ENCODE measurements at regions not wholly inside any gene's neighbourhood (a gene's known extent, or its start where the extent isn't known, plus 50 kb on each side); places are given as distances from the start of the nearest gene placed in this dataset.

DNA sequence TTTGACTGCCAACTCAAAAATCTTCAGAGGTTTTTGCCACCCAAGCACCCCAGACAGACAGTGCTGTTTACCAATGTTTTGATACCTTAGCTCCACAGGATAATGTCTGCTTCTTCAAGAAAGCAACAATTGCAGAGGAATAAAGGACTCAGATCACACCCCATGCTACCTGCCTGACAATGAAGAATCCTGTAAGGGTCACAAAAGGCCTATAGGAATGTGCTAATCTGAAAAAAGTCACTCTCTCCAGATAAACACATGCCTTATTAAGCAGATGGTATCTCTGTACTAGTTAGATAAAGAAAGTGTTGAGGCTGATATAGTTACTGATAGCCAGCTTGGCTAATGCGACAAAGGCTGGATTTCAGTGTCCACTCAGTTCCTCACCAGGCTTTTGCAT, 1076.7 kb upstream of the SORCS1 start:
- Histone ChIP-seq H3K4me1 (ENCODE audit: control insufficient read depth in 2 of 2, insufficient read depth in 2 of 2, low read length in 2 of 2) (no peaks in the 10 kb centered on the region), H3K36me3 (replicated peaks in 1 of 2; ENCODE audit: control extremely low read depth in 1 of 2, control insufficient read depth in 1 of 2, extremely low read depth in 1 of 2, insufficient read depth in 2 of 2, low read length in 1 of 2) (no peaks in the 10 kb centered on the region), H2AFZ (ENCODE audit: insufficient read depth, low read depth, low read length, poor library complexity, severe bottlenecking) (no peak overlapping the region), H3K4me2 (replicated peaks; ENCODE audit: low read depth, low read length, poor library complexity, severe bottlenecking) (no peak overlapping the region), H4K20me1 (ENCODE audit: control insufficient read depth, insufficient read depth, low read length, poor library complexity, severe bottlenecking) (no peaks in the 10 kb centered on the region), H3K27ac (ENCODE audit: low read length in 2 of 2) (no peak overlapping the region), H3K27me3 (replicated peaks in 1 of 4; ENCODE audit: control extremely low read depth in 1 of 4, control insufficient read depth in 3 of 4, insufficient read depth in 4 of 4, low read length in 3 of 4) (no peaks in the 10 kb centered on the region), H3K4me3 (ENCODE audit: control extremely low read depth in 1 of 5, extremely low read depth in 1 of 5, insufficient read depth in 1 of 5, low read depth in 2 of 5, low read length in 4 of 5) (no peak overlapping the region), H3K79me2 (ENCODE audit: control insufficient read depth, insufficient read depth, low read length) (no peaks in the 10 kb centered on the region), H3K9ac (ENCODE audit: low read length) (no peak overlapping the region), H3K9me3 (ENCODE audit: control extremely low read depth in 1 of 3, control insufficient read depth in 2 of 3, insufficient read depth in 1 of 3, low read length in 2 of 3) (peaks cover 0 to 10% (median 5%) of the 10 kb centered on the region in 3 donors)
- intact Hi-C loops (cut with micrococcal nuclease), result no loop called here
- ATAC-seq (ENCODE audit: low read depth), result no peak
- peaks cover 7% of the 10 kb centered on the region for H3K9me3 Mint-ChIP-seq (ENCODE audit: insufficient read depth)
- no peak overlapping the region for H3K4me3 Mint-ChIP-seq
- ChIA-PET CTCF (no interaction called here), POLR2A (no interaction called here)
- no CpG with 5 or more reads among the region's 1 CpG for WGBS (ENCODE audit: insufficient coverage)
- TF ChIP-seq, protein P1, sequence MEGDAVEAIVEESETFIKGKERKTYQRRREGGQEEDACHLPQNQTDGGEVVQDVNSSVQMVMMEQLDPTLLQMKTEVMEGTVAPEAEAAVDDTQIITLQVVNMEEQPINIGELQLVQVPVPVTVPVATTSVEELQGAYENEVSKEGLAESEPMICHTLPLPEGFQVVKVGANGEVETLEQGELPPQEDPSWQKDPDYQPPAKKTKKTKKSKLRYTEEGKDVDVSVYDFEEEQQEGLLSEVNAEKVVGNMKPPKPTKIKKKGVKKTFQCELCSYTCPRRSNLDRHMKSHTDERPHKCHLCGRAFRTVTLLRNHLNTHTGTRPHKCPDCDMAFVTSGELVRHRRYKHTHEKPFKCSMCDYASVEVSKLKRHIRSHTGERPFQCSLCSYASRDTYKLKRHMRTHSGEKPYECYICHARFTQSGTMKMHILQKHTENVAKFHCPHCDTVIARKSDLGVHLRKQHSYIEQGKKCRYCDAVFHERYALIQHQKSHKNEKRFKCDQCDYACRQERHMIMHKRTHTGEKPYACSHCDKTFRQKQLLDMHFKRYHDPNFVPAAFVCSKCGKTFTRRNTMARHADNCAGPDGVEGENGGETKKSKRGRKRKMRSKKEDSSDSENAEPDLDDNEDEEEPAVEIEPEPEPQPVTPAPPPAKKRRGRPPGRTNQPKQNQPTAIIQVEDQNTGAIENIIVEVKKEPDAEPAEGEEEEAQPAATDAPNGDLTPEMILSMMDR (IDR thresholded peaks at IDR 0.05), result no peak
- no peak for TF ChIP-seq EZH2 (IDR thresholded peaks at IDR 0.05; ENCODE audit: borderline replicate concordance, insufficient read depth, low read depth, low read length, poor library complexity, severe bottlenecking)
- H3K27me3 Mint-ChIP-seq, result no peaks in the 10 kb centered on the region
- no peaks in the 10 kb centered on the region for H3K4me1 Mint-ChIP-seq
- H3K27ac Mint-ChIP-seq, result no peak overlapping the region
- no peak for DNase-seq

DNA sequence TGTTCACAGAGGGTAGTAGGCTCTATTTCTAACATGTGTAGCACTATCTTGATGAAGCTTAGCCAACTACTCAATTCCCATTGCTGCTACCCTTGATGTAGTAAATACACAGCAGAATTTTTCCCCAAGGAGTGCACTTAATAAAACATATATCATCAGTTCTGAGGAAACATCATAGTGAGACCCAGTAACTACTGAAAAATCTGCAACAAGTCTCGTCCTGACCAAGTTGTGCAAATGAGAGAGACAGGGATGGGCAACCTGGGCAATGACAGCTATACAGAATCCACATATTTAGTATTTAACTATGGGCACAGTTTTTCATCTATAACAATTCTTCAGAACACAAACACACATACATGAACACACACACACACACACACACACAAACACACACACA, 1073.8 kb upstream of the SORCS1 start:
- Mint-ChIP-seq H3K4me1 (no peaks in the 10 kb centered on the region), H3K27ac (no peak overlapping the region), H3K9me3 (ENCODE audit: insufficient read depth) (peaks cover 4% of the 10 kb centered on the region), H3K27me3 (no peaks in the 10 kb centered on the region), H3K4me3 (no peak overlapping the region)
- Histone ChIP-seq H3K4me3 (ENCODE audit: control extremely low read depth in 1 of 5, extremely low read depth in 1 of 5, insufficient read depth in 1 of 5, low read depth in 2 of 5, low read length in 4 of 5) (no peak overlapping the region), H3K27ac (ENCODE audit: low read length in 2 of 2) (no peak overlapping the region), H4K20me1 (ENCODE audit: control insufficient read depth, insufficient read depth, low read length, poor library complexity, severe bottlenecking) (no peaks in the 10 kb centered on the region), H3K4me1 (ENCODE audit: control insufficient read depth in 2 of 2, insufficient read depth in 2 of 2, low read length in 2 of 2) (no peaks in the 10 kb centered on the region), H3K36me3 (replicated peaks in 1 of 2; ENCODE audit: control extremely low read depth in 1 of 2, control insufficient read depth in 1 of 2, extremely low read depth in 1 of 2, insufficient read depth in 2 of 2, low read length in 1 of 2) (no peaks in the 10 kb centered on the region), H3K4me2 (replicated peaks; ENCODE audit: low read depth, low read length, poor library complexity, severe bottlenecking) (no peak overlapping the region), H2AFZ (ENCODE audit: insufficient read depth, low read depth, low read length, poor library complexity, severe bottlenecking) (no peak overlapping the region), H3K9me3 (ENCODE audit: control extremely low read depth in 1 of 3, control insufficient read depth in 2 of 3, insufficient read depth in 1 of 3, low read length in 2 of 3) (peaks cover 0 to 2% (median 0%) of the 10 kb centered on the region in 3 donors), H3K79me2 (ENCODE audit: control insufficient read depth, insufficient read depth, low read length) (no peaks in the 10 kb centered on the region), H3K9ac (ENCODE audit: low read length) (no peak overlapping the region), H3K27me3 (replicated peaks in 1 of 4; ENCODE audit: control extremely low read depth in 1 of 4, control insufficient read depth in 3 of 4, insufficient read depth in 4 of 4, low read length in 3 of 4) (no peaks in the 10 kb centered on the region)
- POLR2A ChIA-PET, result no interaction called here
- no peak for ATAC-seq (ENCODE audit: low read depth)
- no peak for TF ChIP-seq EZH2 (IDR thresholded peaks at IDR 0.05; ENCODE audit: borderline replicate concordance, insufficient read depth, low read depth, low read length, poor library complexity, severe bottlenecking)
- CTCF ChIA-PET, result interaction anchor here (1.6 kb wide), 1 partner anchor 12 kb away, joined by 4 read pairs; no protein-coding TSS in a partner anchor
- intact Hi-C loops (cut with micrococcal nuclease), result no loop called here
- no peak for DNase-seq
- 100% methylated on average over 1 of the region's 1 CpG for WGBS (ENCODE audit: insufficient coverage)

Measured in B cell (primary cell).